ENCODE measurements at regions not wholly inside any gene's neighbourhood (a gene's known extent, or its start where the extent isn't known, plus 50 kb on each side); places are given as distances from the start of the nearest gene placed in this dataset.

- intact Hi-C loops (cut with DNase I; ENCODE audit: low total_unique reads) = loop anchor here (10.0 kb wide), 2 partner anchors 330 to 610 kb away; no protein-coding TSS in a partner anchor
- DNase-seq = no peak
- Histone ChIP-seq H3K4me1 (no peaks in the 10 kb centered on the region), H3K4me3 (no peak overlapping the region), H3K27ac (no peak overlapping the region), H3K36me3 (no peaks in the 10 kb centered on the region), H3K9me3 (no peaks in the 10 kb centered on the region), H3K27me3 (replicated peaks in 1 of 7) (peaks cover 0 to 13% (median 0%) of the 10 kb centered on the region in 7 donors)
- TF ChIP-seq CTCF (IDR thresholded peaks at IDR 0.05 in 8 of 11, conservative IDR thresholded peaks at IDR 0.05 in 3 of 11) = no peak
- TF ChIP-seq POLR2A (IDR thresholded peaks at IDR 0.05) = no peak
- TF ChIP-seq POLR2AphosphoS5 (IDR thresholded peaks at IDR 0.05) = no peak
Measured at GRCh38 chr9:71254592-71255277, 133.3 kb upstream of the TRPM3 start.

GRCh38 chr9:71253011-71253410 lies 131.6 kb upstream of the TRPM3 start:
- H3K27me3 ChIP-seq (replicated peaks in 1 of 7) = peaks cover 0 to 13% (median 0%) of the 10 kb centered on the region in 7 donors
- peaks cover 0 to 7% (median 0%) of the 10 kb centered on the region in 6 donors for H3K4me1 ChIP-seq
- H3K27ac ChIP-seq = no peak overlapping the region
- TF ChIP-seq POLR2AphosphoS5 (IDR thresholded peaks at IDR 0.05) (no peak), CTCF (IDR thresholded peaks at IDR 0.05 in 8 of 11, conservative IDR thresholded peaks at IDR 0.05 in 3 of 11) (no peak)
- H3K36me3 ChIP-seq = no peaks in the 10 kb centered on the region
- 54 to 75% (median 64%) methylated on average over 1 of the region's 1 CpG for WGBS, 5 donors
- H3K9me3 ChIP-seq = no peaks in the 10 kb centered on the region
- H3K4me3 ChIP-seq = no peak overlapping the region
- no peak for DNase-seq
- intact Hi-C loops (cut with DNase I; ENCODE audit: low total_unique reads) = loop anchor here (10.0 kb wide), 2 partner anchors 328 to 608 kb away; no protein-coding TSS in a partner anchor

GRCh38 chr9:71250581-71250980 lies 129.2 kb upstream of the TRPM3 start:
- DNase-seq = no peak
- no peaks in the 10 kb centered on the region for H3K36me3 ChIP-seq
- intact Hi-C loops (cut with DNase I; ENCODE audit: low total_unique reads) = loop anchor here (10.0 kb wide), 2 partner anchors 326 to 606 kb away; no protein-coding TSS in a partner anchor
- no peak overlapping the region for H3K27ac ChIP-seq
- 40 to 62% (median 56%) methylated on average over 4 of the region's 4 CpGs for WGBS, 5 donors
- no peaks in the 10 kb centered on the region for H3K9me3 ChIP-seq
- H3K27me3 ChIP-seq (replicated peaks in 1 of 7) = peaks cover 0 to 13% (median 0%) of the 10 kb centered on the region in 7 donors
- peaks cover 0 to 7% (median 0%) of the 10 kb centered on the region in 6 donors for H3K4me1 ChIP-seq
- H3K4me3 ChIP-seq = no peak overlapping the region
- TF ChIP-seq POLR2AphosphoS5 (IDR thresholded peaks at IDR 0.05) = no peak

GRCh38 chr9:71249729-71250317 lies 128.4 kb upstream of the TRPM3 start:
- no peaks in the 10 kb centered on the region for H3K9me3 ChIP-seq
- H3K27me3 ChIP-seq (replicated peaks in 1 of 7) = peaks cover 0 to 13% (median 0%) of the 10 kb centered on the region in 7 donors
- H3K36me3 ChIP-seq = no peaks in the 10 kb centered on the region
- intact Hi-C loops (cut with DNase I; ENCODE audit: low total_unique reads) = loop anchor here (10.0 kb wide), 2 partner anchors 325 to 605 kb away; no protein-coding TSS in a partner anchor
- H3K4me1 ChIP-seq = peaks cover 0 to 7% (median 0%) of the 10 kb centered on the region in 6 donors
- H3K27ac ChIP-seq = no peak overlapping the region
- 15 to 18% (median 18%) methylated on average over 5 of the region's 5 CpGs for WGBS, 5 donors
- DNase-seq = no peak
- TF ChIP-seq POLR2A (IDR thresholded peaks at IDR 0.05) (no peak), POLR2AphosphoS5 (IDR thresholded peaks at IDR 0.05) (no peak), CTCF (IDR thresholded peaks at IDR 0.05 in 8 of 11, conservative IDR thresholded peaks at IDR 0.05 in 3 of 11) (peak in 10 of 11 experiments; percentile 13 to 80 (median 54))
- H3K4me3 ChIP-seq = no peak overlapping the region
